Upper lobe of right lung (tissue), 1 donor: ENCODE measurements at regions not wholly inside any gene's neighbourhood (a gene's known extent, or its start where the extent isn't known, plus 50 kb on each side); places are given as distances from the start of the nearest gene placed in this dataset.

Experiments
- ATAC-seq: fragments of 200-7000 bp; cut with Tn5 transposase; one replicate; pipeline ENCODE4 v1.9.1; 2020; ENCODE audit warnings: mild to moderate bottlenecking, moderate library complexity
- DNase-seq: peaks from one replicate; pipeline ENCODE4 v3.0.0-alpha.2; 2020
- H3K27ac ChIP-seq: fragments of 200-600 bp; one replicate; pipeline ENCODE4 v1.8.0; 2022
- H3K27me3 ChIP-seq: fragments of 200-600 bp; one replicate; pipeline ENCODE4 v1.8.0; 2022; ENCODE audit warnings: mild to moderate bottlenecking
- H3K36me3 ChIP-seq: fragments of 200-600 bp; one replicate; pipeline ENCODE4 v1.8.0; 2022
- H3K4me1 ChIP-seq: fragments of 200-600 bp; one replicate; pipeline ENCODE4 v1.8.0; 2022
- H3K4me3 ChIP-seq: fragments of 200-600 bp; one replicate; pipeline ENCODE4 v1.8.0; 2022; ENCODE audit warnings: mild to moderate bottlenecking
- H3K9me3 ChIP-seq: fragments of 200-600 bp; one replicate; pipeline ENCODE4 v1.8.0; 2022
- intact Hi-C: fragments of 100-400 bp; cut with DNase I; formaldehyde crosslinking; loops from one replicate; pipeline ENCODE4 v1.11.0; 2022
- TF ChIP-seq, protein P1 (sequence below): fragments of 200-600 bp; IDR thresholded peaks from one replicate; pipeline ENCODE4 v1.8.0; 2022; ENCODE audit warnings: antibody characterized with exemption
- donor health status: DM: no; HTN: yes; CAD: no; lungs with severe emphysema.

DNA sequence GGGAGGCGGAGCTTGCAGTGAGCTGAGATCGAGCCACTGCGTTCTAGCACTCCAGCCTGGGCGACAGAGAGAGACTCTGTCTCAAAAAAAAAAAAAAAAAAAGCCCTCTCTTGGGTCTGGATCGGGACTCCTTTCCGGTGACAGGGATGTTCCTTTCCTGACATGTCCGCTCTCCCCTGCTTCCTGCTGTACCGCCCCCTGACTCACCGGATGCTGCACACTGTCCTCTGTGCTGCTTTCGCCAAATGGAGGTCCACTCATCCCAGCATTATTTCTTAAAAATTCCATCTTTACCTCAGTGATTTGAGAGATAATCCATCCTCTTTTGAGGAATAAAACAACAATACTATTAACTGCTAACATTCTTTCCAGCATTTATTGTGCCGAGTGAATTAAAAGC lies 113.8 kb upstream of the EEPD1 start:
- TF ChIP-seq, protein P1, sequence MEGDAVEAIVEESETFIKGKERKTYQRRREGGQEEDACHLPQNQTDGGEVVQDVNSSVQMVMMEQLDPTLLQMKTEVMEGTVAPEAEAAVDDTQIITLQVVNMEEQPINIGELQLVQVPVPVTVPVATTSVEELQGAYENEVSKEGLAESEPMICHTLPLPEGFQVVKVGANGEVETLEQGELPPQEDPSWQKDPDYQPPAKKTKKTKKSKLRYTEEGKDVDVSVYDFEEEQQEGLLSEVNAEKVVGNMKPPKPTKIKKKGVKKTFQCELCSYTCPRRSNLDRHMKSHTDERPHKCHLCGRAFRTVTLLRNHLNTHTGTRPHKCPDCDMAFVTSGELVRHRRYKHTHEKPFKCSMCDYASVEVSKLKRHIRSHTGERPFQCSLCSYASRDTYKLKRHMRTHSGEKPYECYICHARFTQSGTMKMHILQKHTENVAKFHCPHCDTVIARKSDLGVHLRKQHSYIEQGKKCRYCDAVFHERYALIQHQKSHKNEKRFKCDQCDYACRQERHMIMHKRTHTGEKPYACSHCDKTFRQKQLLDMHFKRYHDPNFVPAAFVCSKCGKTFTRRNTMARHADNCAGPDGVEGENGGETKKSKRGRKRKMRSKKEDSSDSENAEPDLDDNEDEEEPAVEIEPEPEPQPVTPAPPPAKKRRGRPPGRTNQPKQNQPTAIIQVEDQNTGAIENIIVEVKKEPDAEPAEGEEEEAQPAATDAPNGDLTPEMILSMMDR, result no peak
- H3K36me3 ChIP-seq, result no peaks in the 10 kb centered on the region
- ATAC-seq (peak; percentile 40), DNase-seq (no peak)
- H3K27ac ChIP-seq, result peak overlapping the region; percentile 59
- H3K9me3 ChIP-seq, result no peaks in the 10 kb centered on the region
- H3K4me3 ChIP-seq, result no peak overlapping the region
- no peaks in the 10 kb centered on the region for H3K27me3 ChIP-seq
- intact Hi-C loops, result no loop called here
- peaks cover 37% of the 10 kb centered on the region for H3K4me1 ChIP-seq

DNA sequence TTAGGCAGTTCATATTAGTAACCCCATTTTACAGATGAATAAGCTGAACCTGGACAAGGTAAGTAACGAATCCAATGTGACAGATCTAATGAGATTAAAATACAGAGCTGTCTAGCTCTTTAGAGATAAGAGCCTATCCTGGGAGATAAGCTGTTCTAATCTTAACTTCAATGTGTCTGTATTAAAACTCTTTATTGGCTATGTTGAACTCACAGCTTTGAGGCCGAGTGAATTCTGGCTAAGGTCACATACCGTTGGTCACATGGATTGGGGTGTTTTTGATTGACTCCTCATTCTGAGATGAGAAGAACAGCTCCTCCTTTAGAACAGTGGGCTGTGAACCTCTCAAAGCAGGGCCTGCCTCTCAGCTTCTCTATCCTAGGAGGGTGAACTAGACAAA lies 113.4 kb upstream of the EEPD1 start:
- TF ChIP-seq, protein P1, result no peak
- Histone ChIP-seq H3K4me3 (no peak overlapping the region), H3K9me3 (no peaks in the 10 kb centered on the region), H3K36me3 (no peaks in the 10 kb centered on the region), H3K4me1 (peaks cover 41% of the 10 kb centered on the region), H3K27me3 (no peaks in the 10 kb centered on the region), H3K27ac (peak overlapping the region; percentile 12)
- DNase-seq, result no peak
- ATAC-seq, result no peak
- intact Hi-C loops, result no loop called here

DNA sequence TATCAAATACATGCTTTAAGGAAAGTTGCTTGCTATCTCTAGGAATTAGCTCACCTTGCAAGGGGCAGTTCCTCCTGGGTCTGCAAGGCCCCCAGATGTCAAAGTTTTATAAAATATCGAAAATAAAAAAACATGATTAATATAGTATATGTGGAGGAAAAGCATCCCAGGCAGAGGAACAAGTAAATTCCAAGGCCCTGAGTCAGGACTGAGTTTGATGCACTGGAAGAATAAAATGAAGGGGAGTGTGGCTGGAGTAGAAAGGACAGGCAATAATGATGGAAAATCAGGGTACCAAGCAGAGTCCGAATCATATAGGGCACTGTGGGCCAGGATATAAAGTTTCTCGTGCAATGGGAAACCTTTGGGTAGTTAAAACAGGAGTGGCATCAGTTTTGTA lies 112.4 kb upstream of the EEPD1 start:
- Histone ChIP-seq H3K27ac (no peak overlapping the region), H3K36me3 (no peaks in the 10 kb centered on the region), H3K9me3 (no peaks in the 10 kb centered on the region), H3K4me1 (peaks cover 48% of the 10 kb centered on the region), H3K4me3 (no peak overlapping the region), H3K27me3 (no peaks in the 10 kb centered on the region)
- ATAC-seq, result no peak
- DNase-seq, result no peak
- intact Hi-C loops, result no loop called here
- TF ChIP-seq, protein P1, result no peak

DNA sequence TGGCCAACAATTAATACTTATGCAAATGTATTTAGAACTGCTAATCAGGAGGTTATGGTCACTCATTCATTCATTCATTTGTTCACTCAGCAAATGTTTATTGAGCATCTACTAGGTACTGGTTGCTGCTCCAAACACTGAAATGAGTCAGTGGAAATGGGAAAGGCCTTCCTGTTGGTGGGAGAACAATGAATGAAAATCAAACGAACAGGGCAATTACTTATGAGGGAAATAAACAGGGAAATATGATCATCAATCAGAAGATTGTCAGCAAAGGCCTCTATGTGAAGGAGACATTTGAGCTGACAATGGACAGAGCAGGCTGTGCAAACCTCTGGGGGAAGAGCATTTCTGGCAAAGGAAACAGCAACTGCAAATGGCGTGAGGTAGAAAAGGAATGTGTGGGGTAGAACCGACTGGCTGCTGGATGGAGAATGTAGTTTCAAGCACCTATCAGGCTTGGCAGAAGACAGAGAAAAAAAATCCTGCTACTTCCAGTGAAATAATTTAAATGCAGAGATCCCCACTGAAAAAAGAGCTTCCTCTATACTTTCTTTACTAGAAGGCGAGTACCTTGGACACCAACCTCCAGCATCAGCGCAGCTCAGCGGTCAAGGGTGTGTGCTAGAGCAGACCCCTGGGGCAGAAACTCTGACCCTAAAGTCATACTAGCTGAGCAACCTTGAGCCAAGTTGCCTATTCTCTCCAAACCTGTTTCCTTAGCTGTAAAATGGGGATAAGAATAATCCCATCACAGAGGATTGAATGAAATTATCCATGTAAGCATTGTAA lies 108.8 kb upstream of the EEPD1 start:
- H3K4me1 ChIP-seq, result peaks cover 54% of the 10 kb centered on the region
- intact Hi-C loops, result no loop called here

DNA sequence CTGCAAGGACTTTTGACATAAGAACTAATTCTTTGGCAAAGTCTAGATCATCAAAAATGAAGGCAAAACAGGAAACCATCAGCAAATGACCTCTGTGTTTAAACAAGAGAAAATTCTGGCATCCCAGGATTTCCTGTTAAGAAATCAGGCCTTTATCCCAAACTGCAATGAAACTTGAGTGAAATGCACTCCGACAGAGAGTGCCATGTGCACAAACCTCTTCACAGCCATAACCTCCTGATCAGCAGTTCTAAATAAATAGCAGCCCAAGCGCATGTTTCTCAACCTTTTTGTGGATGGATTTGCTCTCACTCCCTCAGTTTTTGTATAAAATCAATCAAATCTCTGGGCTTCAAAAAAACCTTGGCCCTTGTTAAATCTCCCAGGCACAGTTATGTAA lies 107.7 kb upstream of the EEPD1 start:
- H3K4me1 ChIP-seq, result peaks cover 49% of the 10 kb centered on the region
- no peaks in the 10 kb centered on the region for H3K27me3 ChIP-seq
- H3K36me3 ChIP-seq, result no peaks in the 10 kb centered on the region
- peak overlapping the region; percentile 61 for H3K27ac ChIP-seq
- TF ChIP-seq, protein P1, result no peak
- H3K4me3 ChIP-seq, result no peak overlapping the region
- DNase-seq (no peak), ATAC-seq (peak; percentile 26)
- H3K9me3 ChIP-seq, result no peaks in the 10 kb centered on the region
- intact Hi-C loops, result no loop called here

More for the DNA sequence above, 108.8 kb upstream of the EEPD1 start:
- Histone ChIP-seq H3K4me3 (no peak overlapping the region), H3K9me3 (no peaks in the 10 kb centered on the region), H3K27me3 (no peaks in the 10 kb centered on the region), H3K36me3 (no peaks in the 10 kb centered on the region), H3K27ac (peak overlapping the region; percentile 20)
- ATAC-seq (no peak), DNase-seq (no peak)
- TF ChIP-seq, protein P1, result no peak
